ENCODE measurements at regions not wholly inside any gene's neighbourhood (a gene's known extent, or its start where the extent isn't known, plus 50 kb on each side); places are given as distances from the start of the nearest gene placed in this dataset.

GRCh38 chr17:73822371-73822770 is 178.1 kb upstream of the SDK2 start:
- Histone ChIP-seq H2BK20ac (ENCODE audit: low read length) (0 out of 2 replicates have a peak overlapping the region, but pooled peaks have one; percentile 32), H3K9ac (replicated peaks in 1 of 4; ENCODE audit: extremely low read depth in 1 of 4, low read depth in 3 of 4, low read length in 3 of 4) (no peak overlapping the region), H2BK15ac (ENCODE audit: low read length) (no peak overlapping the region; the same call in 1 of the 2 replicates), H2BK12ac (ENCODE audit: low read depth, low read length) (0 out of 2 replicates have a peak overlapping the region, but pooled peaks have one; percentile 27), H3K18ac (ENCODE audit: extremely low read depth, low read length) (no peak overlapping the region; the same call in 1 of the 2 replicates), H3K9me3 (ENCODE audit: insufficient read depth in 2 of 2, low read depth in 1 of 2, low read length in 1 of 2) (peaks cover 15 to 23% of the 10 kb centered on the region in 2 experiments; a peak in 3 of 4 replicates), H3K36me3 (ENCODE audit: control insufficient read depth in 2 of 4, insufficient read depth in 4 of 4, low read length in 3 of 4) (no peaks in the 10 kb centered on the region), H3K4me1 (replicated peaks in 1 of 4; ENCODE audit: control insufficient read depth in 3 of 4, insufficient read depth in 4 of 4, low read length in 3 of 4) (peaks cover 0 to 9% (median 4%) of the 10 kb centered on the region in 4 experiments; a peak in 6 of 7 replicates), H3K79me2 (ENCODE audit: control insufficient read depth in 1 of 2, insufficient read depth in 2 of 2, low read length in 2 of 2) (no peaks in the 10 kb centered on the region), H3K4me2 (ENCODE audit: insufficient read depth in 1 of 2, low read depth in 2 of 2, low read length in 2 of 2) (no peak overlapping the region), H2BK5ac (ENCODE audit: low read depth, low read length) (no peak overlapping the region), H3K79me1 (ENCODE audit: low read depth, low read length) (no peaks in the 10 kb centered on the region), H4K20me1 (replicated peaks in 1 of 2; ENCODE audit: control insufficient read depth in 1 of 2, insufficient read depth in 2 of 2, low read length in 2 of 2) (no peaks in the 10 kb centered on the region), H4K91ac (replicated peaks; ENCODE audit: insufficient read length, low read length) (peak overlapping the region; percentile 19), H3K4me3 (ENCODE audit: extremely low read depth in 1 of 4, insufficient read depth in 2 of 4, low read depth in 3 of 4, low read length in 4 of 4) (no peak overlapping the region), H3K23me2 (ENCODE audit: low read depth, low read length) (no peaks in the 10 kb centered on the region), H2AK5ac (ENCODE audit: low read depth, low read length) (no peak overlapping the region), H3K14ac (ENCODE audit: insufficient read length) (no peak overlapping the region), H2BK120ac (replicated peaks; ENCODE audit: low read depth, low read length) (peak overlapping the region; percentile 59), H3K23ac (ENCODE audit: insufficient read length) (no peak overlapping the region), H3K27me3 (replicated peaks in 1 of 4; ENCODE audit: control insufficient read depth in 3 of 4, extremely low read depth in 1 of 4, insufficient read depth in 3 of 4, low read length in 3 of 4) (peaks cover 0 to 39% (median 24%) of the 10 kb centered on the region in 4 experiments; a peak in 5 of 7 replicates), H4K8ac (ENCODE audit: extremely low read depth, insufficient read depth, low read length) (no peak overlapping the region), H2AFZ (ENCODE audit: low read length) (no peak overlapping the region), H3K4ac (replicated peaks; ENCODE audit: insufficient read length, low read depth, low read length) (no peak overlapping the region), H4K5ac (ENCODE audit: insufficient read length, low read depth, low read length) (no peak overlapping the region), H3K56ac (replicated peaks; ENCODE audit: insufficient read length, low read depth, low read length) (no peak overlapping the region), H3K27ac (ENCODE audit: low read depth, low read length) (no peak overlapping the region)
- TF ChIP-seq EZH2 (IDR thresholded peaks at IDR 0.05; ENCODE audit: low read depth, low read length, severe bottlenecking): no peak
- TF ChIP-seq YY1 (IDR thresholded peaks at IDR 0.05; ENCODE audit: low read depth, low read length): no peak
- no peak for TF ChIP-seq CBX5 (IDR thresholded peaks at IDR 0.05; ENCODE audit: low read depth, low read length)
- TF ChIP-seq JUND (IDR thresholded peaks at IDR 0.05; ENCODE audit: low read length): no peak
- no peak for TF ChIP-seq SIN3A (conservative IDR thresholded peaks at IDR 0.05 in 1 of 2, IDR thresholded peaks at IDR 0.05 in 1 of 2; ENCODE audit: low read depth in 1 of 2, low read length in 2 of 2)
- TF ChIP-seq BACH1 (IDR thresholded peaks at IDR 0.05; ENCODE audit: low read length): no peak
- no peak for TF ChIP-seq KDM5A (IDR thresholded peaks at IDR 0.05; ENCODE audit: low read length)
- DNase-seq (ENCODE audit: low read depth in 1 of 2, low spot score in 2 of 2) (no peak), FAIRE-seq (no peak)
- WGBS, 2 experiments (ENCODE audit: extremely low coverage in 1 of 2, insufficient coverage in 1 of 2, insufficient read length in 1 of 2, insufficient replicate concordance in 2 of 2, low coverage in 1 of 2, low lambda C conversion rate in 2 of 2, missing lambda C conversion rate in 1 of 2): 93% methylated on average over 12 of the region's 13 CpGs; no CpG with 5 or more reads in 1 of the 2 experiments
- ChIA-PET CTCF (ENCODE audit: partially characterized antibody) (interaction anchor here (0.7 to 3.9 kb wide), 10 partner anchors 11 to 332 kb away, joined by 3 to 15 read pairs (median 4); no protein-coding TSS in a partner anchor), POLR2A (ENCODE audit: partially characterized antibody) (no interaction called here)
